ENCODE measurements at regions not wholly inside any gene's neighbourhood (a gene's known extent, or its start where the extent isn't known, plus 50 kb on each side); places are given as distances from the start of the nearest gene placed in this dataset.

DNA sequence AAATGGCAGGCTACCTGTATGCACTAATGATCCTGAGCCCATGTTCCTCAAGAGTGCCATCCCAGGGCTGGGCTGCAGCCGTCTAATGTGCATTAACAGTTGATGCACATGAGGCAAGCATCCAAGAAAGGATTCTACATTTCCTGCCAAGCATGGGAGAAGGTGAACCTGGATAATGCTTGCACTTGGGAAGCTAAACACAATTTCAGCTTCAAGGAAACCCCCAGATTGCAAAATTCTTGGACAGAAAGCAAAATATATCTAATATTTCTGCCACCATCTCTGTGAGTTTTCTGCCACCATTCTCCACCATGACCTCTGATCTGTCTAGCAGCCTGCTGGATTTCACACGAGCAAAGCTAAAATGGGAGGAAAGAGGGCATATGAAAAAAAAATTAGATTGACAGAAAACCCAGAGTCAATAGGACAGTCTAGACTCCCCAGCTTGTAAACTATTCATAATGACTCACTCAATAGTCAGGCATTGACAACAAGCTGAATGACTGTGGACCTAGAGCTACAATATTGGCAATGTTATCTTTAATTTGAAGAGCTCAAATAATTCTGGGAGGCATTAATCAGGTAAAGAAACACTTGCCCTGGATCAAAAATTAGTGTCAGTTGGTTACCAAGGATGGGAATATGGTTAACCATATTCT, 91.9 kb upstream of the BCL2L14 start:
- intact Hi-C loops (cut with DNase I) = no loop called here
- H3K9me3 ChIP-seq = no peaks in the 10 kb centered on the region
- peaks cover 0 to 21% (median 0%) of the 10 kb centered on the region in 9 donors for H3K4me1 ChIP-seq
- no peak for TF ChIP-seq CTCF (IDR thresholded peaks at IDR 0.05)
- H3K27me3 ChIP-seq = no peaks in the 10 kb centered on the region
- DNase-seq (no peak), ATAC-seq (no peak)
- H3K36me3 ChIP-seq = no peaks in the 10 kb centered on the region
- no peak overlapping the region for H3K27ac ChIP-seq
- WGBS, 2 donors = 73 to 79% methylated on average over 2 of the region's 2 CpGs
- H3K4me3 ChIP-seq = no peak overlapping the region

DNA sequence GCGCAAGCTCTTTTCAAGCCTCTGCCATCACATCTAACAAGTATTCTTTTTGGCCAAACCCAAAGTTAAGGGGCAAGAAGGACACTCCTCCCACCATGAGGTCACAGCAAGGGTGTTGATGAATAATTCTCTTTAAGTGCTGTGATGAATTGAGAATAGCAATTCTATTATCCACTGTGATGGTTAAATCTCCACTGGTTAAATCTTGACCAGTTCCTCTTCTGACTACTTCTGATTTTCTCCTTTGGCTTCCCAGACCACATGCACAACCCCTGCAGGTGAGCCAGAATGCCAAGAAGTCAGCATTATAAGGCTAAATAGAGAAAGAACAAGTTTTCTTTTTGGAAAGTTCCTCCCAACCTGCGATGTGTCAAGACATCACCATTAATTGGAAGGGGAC, 90.6 kb upstream of the BCL2L14 start:
- ATAC-seq = no peak

GRCh38 chr12:11981121-11981733, 89.5 kb upstream of the BCL2L14 start:
- H3K9me3 ChIP-seq = no peaks in the 10 kb centered on the region
- no peaks in the 10 kb centered on the region for H3K36me3 ChIP-seq
- intact Hi-C loops (cut with DNase I) = no loop called here
- peak overlapping the region in 1 of 10 donors; percentile 64 for H3K27ac ChIP-seq
- no peak overlapping the region for H3K4me3 ChIP-seq
- H3K27me3 ChIP-seq = no peaks in the 10 kb centered on the region
- no peak for ATAC-seq
- H3K4me1 ChIP-seq = peaks cover 0 to 21% (median 0%) of the 10 kb centered on the region in 9 donors
- TF ChIP-seq CTCF (IDR thresholded peaks at IDR 0.05) = no peak
- 79 to 82% methylated on average over 7 of the region's 7 CpGs for WGBS, 2 donors
- no peak for DNase-seq

More for the DNA sequence above, 90.6 kb upstream of the BCL2L14 start:
- WGBS, 2 donors = 96 to 98% methylated on average over 2 of the region's 2 CpGs
- Histone ChIP-seq H3K27me3 (no peaks in the 10 kb centered on the region), H3K4me1 (peaks cover 0 to 21% (median 0%) of the 10 kb centered on the region in 9 donors), H3K36me3 (no peaks in the 10 kb centered on the region), H3K27ac (peak overlapping the region in 1 of 10 donors; percentile 67), H3K4me3 (no peak overlapping the region), H3K9me3 (no peaks in the 10 kb centered on the region)
- no peak for DNase-seq
- intact Hi-C loops (cut with DNase I) = no loop called here
- no peak for TF ChIP-seq CTCF (IDR thresholded peaks at IDR 0.05)

DNA sequence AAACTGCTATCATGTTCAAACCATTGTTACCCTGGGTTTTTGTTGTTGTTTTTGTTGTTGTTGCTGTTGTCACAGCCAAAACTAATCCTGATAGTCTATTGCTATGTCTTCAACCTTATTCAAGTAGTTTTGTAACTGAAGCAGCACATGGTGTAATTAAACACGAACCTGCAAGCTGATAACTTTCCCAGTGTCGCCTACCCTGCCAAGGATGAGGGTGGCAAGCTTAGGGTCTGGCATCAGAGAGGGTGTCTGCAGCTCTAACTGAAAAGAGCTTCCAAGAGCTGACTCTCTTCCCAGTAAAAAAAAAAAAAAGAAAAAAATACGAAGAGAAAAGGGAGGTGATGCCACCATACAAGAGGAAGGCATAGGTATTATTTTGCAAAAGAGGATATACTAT, 86.3 kb upstream of the BCL2L14 start:
- H3K27ac ChIP-seq = no peak overlapping the region
- TF ChIP-seq CTCF (IDR thresholded peaks at IDR 0.05) = no peak
- no peak for ATAC-seq
- no peaks in the 10 kb centered on the region for H3K36me3 ChIP-seq
- intact Hi-C loops (cut with DNase I) = no loop called here
- DNase-seq = no peak
- H3K4me3 ChIP-seq = no peak overlapping the region
- 81 to 82% methylated on average over 3 of the region's 3 CpGs for WGBS, 2 donors
- peaks cover 0 to 5% (median 0%) of the 10 kb centered on the region in 11 donors for H3K9me3 ChIP-seq
- no peaks in the 10 kb centered on the region for H3K27me3 ChIP-seq
- H3K4me1 ChIP-seq = peaks cover 0 to 17% (median 0%) of the 10 kb centered on the region in 9 donors

All from heart right ventricle (tissue), 16 donors.